ENCODE measurements at regions not wholly inside any gene's neighbourhood (a gene's known extent, or its start where the extent isn't known, plus 50 kb on each side); places are given as distances from the start of the nearest gene placed in this dataset.

DNA sequence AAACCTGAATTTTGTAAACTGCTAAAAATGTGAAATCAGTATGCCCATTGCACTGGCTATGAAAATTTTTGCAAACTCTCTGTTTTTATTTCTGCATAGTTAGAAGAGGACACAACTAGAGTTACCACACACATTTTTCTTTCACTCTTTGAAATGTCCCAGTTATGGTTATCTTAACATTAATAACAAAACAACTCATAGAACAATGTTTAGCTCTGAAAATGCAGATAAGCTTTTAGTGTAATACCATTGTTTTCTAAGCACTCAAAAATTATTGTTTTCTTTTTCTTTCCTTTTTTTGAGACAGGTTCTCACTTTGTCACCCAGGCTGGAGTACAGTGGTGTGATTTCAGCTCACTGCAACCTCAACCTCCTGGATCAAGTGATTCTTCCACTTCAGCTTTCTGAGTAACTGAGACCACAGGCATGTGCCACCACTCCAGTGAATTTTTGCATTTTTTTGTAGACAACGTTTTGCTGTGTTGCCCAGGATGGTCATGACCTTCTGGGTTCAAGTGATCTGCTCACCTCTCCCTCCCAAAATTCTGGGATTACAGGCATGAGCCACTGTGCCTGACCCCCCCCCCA is 1204.5 kb upstream of the ZEB2 start:
- H3K27ac ChIP-seq: no peak overlapping the region
- H3K36me3 ChIP-seq (replicated peaks): no peaks in the 10 kb centered on the region
- in situ Hi-C loops (cut with HindIII; ENCODE audit: low pct_ligation_motif_present, low sequenced_read_pairs): no loop called here
- H3K4me3 ChIP-seq (ENCODE audit: low read depth, low read length): no peak overlapping the region
- no peaks in the 10 kb centered on the region for H3K27me3 ChIP-seq (replicated peaks)
- peak; percentile 40 for DNase-seq
- TF ChIP-seq, protein P1, sequence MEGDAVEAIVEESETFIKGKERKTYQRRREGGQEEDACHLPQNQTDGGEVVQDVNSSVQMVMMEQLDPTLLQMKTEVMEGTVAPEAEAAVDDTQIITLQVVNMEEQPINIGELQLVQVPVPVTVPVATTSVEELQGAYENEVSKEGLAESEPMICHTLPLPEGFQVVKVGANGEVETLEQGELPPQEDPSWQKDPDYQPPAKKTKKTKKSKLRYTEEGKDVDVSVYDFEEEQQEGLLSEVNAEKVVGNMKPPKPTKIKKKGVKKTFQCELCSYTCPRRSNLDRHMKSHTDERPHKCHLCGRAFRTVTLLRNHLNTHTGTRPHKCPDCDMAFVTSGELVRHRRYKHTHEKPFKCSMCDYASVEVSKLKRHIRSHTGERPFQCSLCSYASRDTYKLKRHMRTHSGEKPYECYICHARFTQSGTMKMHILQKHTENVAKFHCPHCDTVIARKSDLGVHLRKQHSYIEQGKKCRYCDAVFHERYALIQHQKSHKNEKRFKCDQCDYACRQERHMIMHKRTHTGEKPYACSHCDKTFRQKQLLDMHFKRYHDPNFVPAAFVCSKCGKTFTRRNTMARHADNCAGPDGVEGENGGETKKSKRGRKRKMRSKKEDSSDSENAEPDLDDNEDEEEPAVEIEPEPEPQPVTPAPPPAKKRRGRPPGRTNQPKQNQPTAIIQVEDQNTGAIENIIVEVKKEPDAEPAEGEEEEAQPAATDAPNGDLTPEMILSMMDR (IDR thresholded peaks at IDR 0.05; ENCODE audit: low read depth, low read length, missing control alignments): no peak

DNA sequence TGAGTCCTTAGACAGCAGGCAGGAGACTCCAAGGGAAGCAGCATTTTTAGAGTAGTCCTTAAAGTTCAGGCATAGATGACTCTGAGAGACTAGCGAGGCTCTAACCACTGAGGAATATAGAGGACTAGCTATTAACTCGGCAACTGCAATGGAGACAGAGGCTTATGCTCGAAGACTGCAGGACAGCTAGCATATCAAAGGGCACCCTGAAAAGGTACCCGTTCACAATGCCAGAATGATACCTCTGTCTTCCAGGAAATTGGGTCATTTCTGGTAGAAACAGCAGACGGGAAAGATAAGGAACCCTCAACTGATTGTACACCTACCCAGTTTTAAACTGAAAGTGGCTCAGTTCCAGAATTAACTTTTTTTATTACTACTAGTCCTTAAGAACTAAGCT is 1204.0 kb upstream of the ZEB2 start:
- no peak for DNase-seq
- Histone ChIP-seq H3K27ac (no peak overlapping the region), H3K27me3 (replicated peaks) (no peaks in the 10 kb centered on the region), H3K4me3 (ENCODE audit: low read depth, low read length) (no peak overlapping the region), H3K36me3 (replicated peaks) (no peaks in the 10 kb centered on the region)
- TF ChIP-seq, protein P1 (IDR thresholded peaks at IDR 0.05; ENCODE audit: low read depth, low read length, missing control alignments): no peak
- in situ Hi-C loops (cut with HindIII; ENCODE audit: low pct_ligation_motif_present, low sequenced_read_pairs): no loop called here

DNA sequence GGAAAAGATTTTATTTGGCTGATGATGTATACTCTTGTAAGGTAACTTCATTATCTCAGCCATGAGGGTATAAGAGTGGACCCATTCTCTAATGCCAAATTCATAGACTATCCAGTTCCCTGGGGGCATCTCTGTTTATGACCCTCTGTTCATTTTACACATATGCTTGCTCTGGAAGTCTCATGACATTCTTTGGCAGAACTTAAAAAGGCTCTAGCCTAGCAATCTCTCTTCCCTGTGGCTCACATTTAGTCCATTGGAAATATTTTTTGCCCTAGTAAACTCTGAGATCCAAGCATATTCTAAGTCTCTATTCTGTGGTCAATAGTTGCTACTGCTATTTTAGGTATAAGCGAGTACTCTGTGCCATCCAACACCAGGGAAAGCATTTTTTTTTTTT is 1201.8 kb upstream of the ZEB2 start:
- TF ChIP-seq, protein P1 (IDR thresholded peaks at IDR 0.05; ENCODE audit: low read depth, low read length, missing control alignments): no peak

DNA sequence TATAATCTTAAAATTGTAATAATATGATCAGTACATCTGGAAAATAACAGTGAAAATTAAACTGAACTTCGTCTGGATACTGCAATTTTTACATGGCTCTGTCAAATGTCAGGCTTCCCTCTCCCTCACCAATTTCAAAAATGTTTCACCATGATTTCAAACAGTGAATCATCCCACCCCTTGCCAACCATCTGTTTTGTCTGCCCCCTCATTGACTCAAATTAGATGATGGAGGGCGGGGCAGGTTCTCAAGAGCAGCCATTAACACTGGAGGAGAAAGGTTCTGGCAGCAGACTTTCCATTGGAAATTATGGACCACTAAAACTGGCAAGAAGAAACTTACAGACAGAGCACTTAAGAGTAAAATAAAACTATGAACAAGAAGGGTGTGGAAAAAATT is 1195.7 kb upstream of the ZEB2 start:
- Histone ChIP-seq H3K4me3 (ENCODE audit: low read depth, low read length) (no peak overlapping the region), H3K27me3 (replicated peaks) (no peaks in the 10 kb centered on the region), H3K27ac (no peak overlapping the region), H3K36me3 (replicated peaks) (no peaks in the 10 kb centered on the region)
- TF ChIP-seq, protein P1 (IDR thresholded peaks at IDR 0.05; ENCODE audit: low read depth, low read length, missing control alignments): no peak
- DNase-seq: no peak
- in situ Hi-C loops (cut with HindIII; ENCODE audit: low pct_ligation_motif_present, low sequenced_read_pairs): no loop called here

More for the DNA sequence above, 1201.8 kb upstream of the ZEB2 start:
- no peaks in the 10 kb centered on the region for H3K27me3 ChIP-seq (replicated peaks)
- no peak for DNase-seq
- no peak overlapping the region for H3K4me3 ChIP-seq (ENCODE audit: low read depth, low read length)
- H3K36me3 ChIP-seq (replicated peaks): no peaks in the 10 kb centered on the region
- H3K27ac ChIP-seq: no peak overlapping the region
- in situ Hi-C loops (cut with HindIII; ENCODE audit: low pct_ligation_motif_present, low sequenced_read_pairs): no loop called here

DNA sequence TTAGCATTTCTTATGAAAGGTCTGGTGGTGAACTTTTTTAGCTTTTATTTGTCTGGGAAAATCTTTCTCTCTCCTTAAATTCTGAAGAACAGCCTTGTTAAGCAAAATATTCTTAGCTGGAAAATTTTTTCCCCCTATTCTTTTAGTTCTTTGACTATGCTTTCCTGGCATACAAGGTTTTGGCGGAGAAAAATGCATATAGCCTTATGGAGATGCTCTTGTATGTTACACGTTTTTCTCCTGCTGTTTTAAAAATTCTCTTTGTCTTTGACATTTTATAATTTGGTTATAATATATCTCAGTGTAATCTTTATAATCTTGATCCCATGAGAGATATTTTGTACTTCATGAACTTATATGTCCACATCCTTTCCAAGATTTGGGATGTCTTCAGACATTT is 1190.4 kb upstream of the ZEB2 start:
- DNase-seq: no peak
- TF ChIP-seq, protein P1 (IDR thresholded peaks at IDR 0.05; ENCODE audit: low read depth, low read length, missing control alignments): no peak
- Histone ChIP-seq H3K27me3 (replicated peaks) (no peaks in the 10 kb centered on the region), H3K36me3 (replicated peaks) (no peaks in the 10 kb centered on the region), H3K27ac (no peak overlapping the region), H3K4me3 (ENCODE audit: low read depth, low read length) (no peak overlapping the region)
- in situ Hi-C loops (cut with HindIII; ENCODE audit: low pct_ligation_motif_present, low sequenced_read_pairs): no loop called here

DNA sequence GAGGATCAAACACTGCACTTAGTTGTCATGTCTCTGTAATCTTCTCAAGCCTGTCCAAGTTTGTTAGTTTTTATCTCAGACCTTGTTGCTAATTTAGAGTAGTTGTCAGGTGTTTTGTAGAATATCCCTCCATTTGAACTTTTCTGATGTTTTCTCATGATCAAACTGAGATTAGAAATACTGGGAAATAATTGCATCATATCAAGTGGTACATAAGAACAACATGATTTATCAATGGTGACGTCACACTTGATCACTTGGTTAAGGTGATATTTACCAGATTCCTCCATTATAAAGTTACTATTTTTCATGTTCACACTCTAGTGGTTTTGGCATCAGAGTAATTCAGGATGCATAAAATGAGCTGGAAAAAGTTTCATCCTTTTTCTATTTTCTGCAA is 1182.4 kb upstream of the ZEB2 start:
- DNase-seq: no peak
- H3K27me3 ChIP-seq (replicated peaks): no peaks in the 10 kb centered on the region
- no peak overlapping the region for H3K27ac ChIP-seq
- TF ChIP-seq, protein P1 (IDR thresholded peaks at IDR 0.05; ENCODE audit: low read depth, low read length, missing control alignments): no peak
- no peaks in the 10 kb centered on the region for H3K36me3 ChIP-seq (replicated peaks)
- no peak overlapping the region for H3K4me3 ChIP-seq (ENCODE audit: low read depth, low read length)
- in situ Hi-C loops (cut with HindIII; ENCODE audit: low pct_ligation_motif_present, low sequenced_read_pairs): no loop called here
